HG02885 (cell line): ENCODE measurements at regions not wholly inside any gene's neighbourhood (a gene's known extent, or its start where the extent isn't known, plus 50 kb on each side); places are given as distances from the start of the nearest gene placed in this dataset.

Experiments used
- ATAC-seq: cut with Tn5 transposase; IDR thresholded peaks from one replicate; pipeline ENCODE4 v1.9.1; 2021; ENCODE audit warnings: mild to moderate bottlenecking; ENCODE audit not compliant: unreplicated experiment, poor library complexity

DNA sequence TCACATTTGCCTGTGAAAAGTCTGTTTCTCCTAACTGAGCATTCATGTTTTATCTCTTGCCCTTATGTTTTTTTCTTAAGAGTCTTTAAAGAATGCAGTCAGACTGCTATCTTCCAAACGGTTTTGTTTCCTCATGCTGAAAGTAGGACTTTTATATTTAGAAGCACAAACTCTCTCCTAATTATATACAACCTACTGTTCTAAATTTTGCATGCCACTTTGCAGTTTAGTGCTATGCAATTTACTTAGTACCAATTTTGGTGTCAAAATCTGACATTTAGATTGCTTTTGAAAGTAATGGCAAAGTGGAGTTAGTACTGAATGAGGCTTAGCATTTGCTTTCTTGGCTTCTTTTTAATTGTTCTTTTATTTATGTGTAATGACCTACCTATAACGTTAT lies 55.1 kb upstream of the PCDH20 start:
- ATAC-seq: no peak

DNA sequence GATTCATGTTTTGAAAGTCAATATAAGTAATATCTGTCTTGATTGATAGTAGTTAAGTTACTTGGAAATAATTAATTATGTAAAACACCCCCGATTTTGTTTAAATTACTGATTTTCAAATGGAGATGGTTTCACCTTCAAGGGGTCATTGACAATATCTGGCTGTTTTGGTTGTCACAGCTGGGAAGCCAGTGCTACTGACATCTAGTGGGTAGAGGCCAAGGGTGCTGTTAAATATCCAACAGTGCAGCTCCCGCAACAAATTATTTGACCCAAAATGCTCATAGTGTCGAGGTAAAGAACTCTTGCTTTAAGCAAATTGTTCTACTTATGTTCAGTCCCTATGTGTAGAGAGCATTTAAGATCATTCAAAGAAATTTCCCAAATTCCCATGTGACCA lies 50.6 kb upstream of the PCDH20 start:
- no peak for ATAC-seq
